Mammary epithelial cell (primary cell): ENCODE measurements at regions not wholly inside any gene's neighbourhood (a gene's known extent, or its start where the extent isn't known, plus 50 kb on each side); places are given as distances from the start of the nearest gene placed in this dataset.

Experiments used
- CTCF ChIP-seq, 2 donors: IDR thresholded peaks in 1 of 2; conservative IDR thresholded peaks in 1 of 2; 2 replicates each; pipeline ENCODE4 v1.5.1; 2011 to 2012; ENCODE audit warnings: inconsistent platforms in 2 of 2, low read length in 2 of 2, mild to moderate bottlenecking in 2 of 2, control low read depth in 1 of 2, low read depth in 1 of 2; ENCODE audit not compliant: insufficient read depth in 1 of 2; ENCODE audit errors: extremely low read depth in 1 of 2
- EZH2 ChIP-seq: IDR thresholded peaks from 2 replicates; pipeline ENCODE4 v1.6.1; 2012; ENCODE audit warnings: low read length, inconsistent platforms, borderline replicate concordance

- TF ChIP-seq CTCF (conservative IDR thresholded peaks at IDR 0.05 in 1 of 2, IDR thresholded peaks at IDR 0.05 in 1 of 2; ENCODE audit: extremely low read depth in 1 of 2, insufficient read depth in 1 of 2, low read depth in 1 of 2, low read length in 2 of 2) (no peak), EZH2 (no peak)
These were observed 105.9 kb upstream of the KCNK2 start for GRCh38 chr1:214976665-214977064.
